ENCODE measurements at regions not wholly inside any gene's neighbourhood (a gene's known extent, or its start where the extent isn't known, plus 50 kb on each side); places are given as distances from the start of the nearest gene placed in this dataset.
"Not testable (repeated sequence)": the region's sequence is repeated elsewhere in the genome, so short reads cannot be mapped to it uniquely, and the experiment has no call there.

GRCh38 chr1:234861024-234861620 lies 251.1 kb upstream of the IRF2BP2 start:
- no peak for DNase-seq

GRCh38 chr1:234858722-234859121 lies 248.7 kb upstream of the IRF2BP2 start:
- DNase-seq, result no peak

GRCh38 chr1:234856845-234857245 lies 246.9 kb upstream of the IRF2BP2 start:
- DNase-seq, result no peak

GRCh38 chr1:234855851-234856250 lies 245.9 kb upstream of the IRF2BP2 start:
- no peak for DNase-seq

- no peak for DNase-seq
These were observed 244.7 kb upstream of the IRF2BP2 start for GRCh38 chr1:234854645-234855039.

- DNase-seq, result no peak
These were observed 244.1 kb upstream of the IRF2BP2 start for GRCh38 chr1:234853906-234854644.

GRCh38 chr1:234852659-234853058 lies 242.7 kb upstream of the IRF2BP2 start:
- DNase-seq, result no peak

GRCh38 chr1:234851450-234852438 lies 241.8 kb upstream of the IRF2BP2 start:
- peak; percentile 89 for DNase-seq

- DNase-seq, result no peak
These were observed 239.9 kb upstream of the IRF2BP2 start for GRCh38 chr1:234849832-234850231.

- peak; percentile 93 for DNase-seq
These were observed 239.1 kb upstream of the IRF2BP2 start for GRCh38 chr1:234848972-234849649.

- not testable (repeated sequence) for DNase-seq
These were observed 236.8 kb upstream of the IRF2BP2 start for GRCh38 chr1:234846813-234847212.

- DNase-seq, result no peak
These were observed 235.9 kb upstream of the IRF2BP2 start for GRCh38 chr1:234845836-234846235.

- no peak for DNase-seq
These were observed 235.2 kb upstream of the IRF2BP2 start for GRCh38 chr1:234845097-234845660.

- peak; percentile 73 for DNase-seq
These were observed 234.6 kb upstream of the IRF2BP2 start for GRCh38 chr1:234844479-234845031.

- peak; percentile 75 for DNase-seq
These were observed 234.0 kb upstream of the IRF2BP2 start for GRCh38 chr1:234843946-234844345.

GRCh38 chr1:234842726-234843641 lies 233.0 kb upstream of the IRF2BP2 start:
- DNase-seq, result no peak

GRCh38 chr1:234841710-234842231 lies 231.8 kb upstream of the IRF2BP2 start:
- DNase-seq, result peak; percentile 46

- DNase-seq, result no peak
These were observed 231.3 kb upstream of the IRF2BP2 start for GRCh38 chr1:234841281-234841680.

GRCh38 chr1:234840843-234841242 lies 230.9 kb upstream of the IRF2BP2 start:
- DNase-seq, result peak; percentile 86

- no peak for DNase-seq
These were observed 230.3 kb upstream of the IRF2BP2 start for GRCh38 chr1:234840253-234840652.
